ENCODE measurements at regions not wholly inside any gene's neighbourhood (a gene's known extent, or its start where the extent isn't known, plus 50 kb on each side); places are given as distances from the start of the nearest gene placed in this dataset.
A peak's percentile ranks its signal among the peaks of the same experiment; 100 is the strongest.
"Not testable (repeated sequence)": the region's sequence is repeated elsewhere in the genome, so short reads cannot be mapped to it uniquely, and the experiment has no call there.

DNA sequence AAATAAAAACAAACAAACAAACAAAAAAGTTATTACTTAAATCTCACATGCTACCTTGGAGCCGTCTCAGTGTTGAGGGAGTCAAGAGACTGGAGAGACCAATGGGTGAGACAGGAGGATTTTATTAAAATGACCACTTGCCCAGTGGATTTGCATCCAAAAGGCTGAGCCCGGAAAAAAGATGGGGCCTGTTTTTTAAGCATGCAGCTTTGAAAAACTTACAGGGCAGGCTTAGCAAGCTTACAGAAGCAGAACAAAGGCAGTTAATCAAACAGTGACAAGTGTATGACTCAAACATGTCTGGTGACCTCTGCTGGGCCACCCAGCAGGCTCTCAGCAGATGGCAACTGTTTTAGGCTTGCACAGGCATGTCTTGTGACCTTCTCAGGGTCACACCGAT, 82.5 kb downstream of the POTEH start:
- peak; percentile 51 for DNase-seq (ENCODE audit: low read depth)

DNA sequence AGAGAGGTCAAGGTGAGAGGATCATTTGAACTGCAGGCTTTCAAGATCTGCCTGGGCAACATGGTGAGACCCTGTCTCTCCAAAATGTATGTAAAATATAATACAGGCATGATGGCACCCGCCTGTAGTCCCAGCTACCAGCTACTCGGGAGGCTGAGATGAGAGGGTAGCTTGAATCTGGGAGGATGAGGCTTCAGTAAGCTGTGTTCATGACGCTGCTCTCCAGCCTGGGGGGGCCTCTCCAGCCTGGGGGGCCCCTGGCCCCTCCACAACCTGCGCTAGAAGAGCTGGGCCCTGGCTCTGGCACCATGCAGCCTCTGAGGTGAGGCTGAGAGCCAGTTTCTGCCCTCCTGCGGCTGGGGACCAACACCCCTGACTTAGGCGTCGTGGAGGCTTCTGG, 85.3 kb downstream of the POTEH start:
- DNase-seq (ENCODE audit: low read depth): peak; percentile 0

DNA sequence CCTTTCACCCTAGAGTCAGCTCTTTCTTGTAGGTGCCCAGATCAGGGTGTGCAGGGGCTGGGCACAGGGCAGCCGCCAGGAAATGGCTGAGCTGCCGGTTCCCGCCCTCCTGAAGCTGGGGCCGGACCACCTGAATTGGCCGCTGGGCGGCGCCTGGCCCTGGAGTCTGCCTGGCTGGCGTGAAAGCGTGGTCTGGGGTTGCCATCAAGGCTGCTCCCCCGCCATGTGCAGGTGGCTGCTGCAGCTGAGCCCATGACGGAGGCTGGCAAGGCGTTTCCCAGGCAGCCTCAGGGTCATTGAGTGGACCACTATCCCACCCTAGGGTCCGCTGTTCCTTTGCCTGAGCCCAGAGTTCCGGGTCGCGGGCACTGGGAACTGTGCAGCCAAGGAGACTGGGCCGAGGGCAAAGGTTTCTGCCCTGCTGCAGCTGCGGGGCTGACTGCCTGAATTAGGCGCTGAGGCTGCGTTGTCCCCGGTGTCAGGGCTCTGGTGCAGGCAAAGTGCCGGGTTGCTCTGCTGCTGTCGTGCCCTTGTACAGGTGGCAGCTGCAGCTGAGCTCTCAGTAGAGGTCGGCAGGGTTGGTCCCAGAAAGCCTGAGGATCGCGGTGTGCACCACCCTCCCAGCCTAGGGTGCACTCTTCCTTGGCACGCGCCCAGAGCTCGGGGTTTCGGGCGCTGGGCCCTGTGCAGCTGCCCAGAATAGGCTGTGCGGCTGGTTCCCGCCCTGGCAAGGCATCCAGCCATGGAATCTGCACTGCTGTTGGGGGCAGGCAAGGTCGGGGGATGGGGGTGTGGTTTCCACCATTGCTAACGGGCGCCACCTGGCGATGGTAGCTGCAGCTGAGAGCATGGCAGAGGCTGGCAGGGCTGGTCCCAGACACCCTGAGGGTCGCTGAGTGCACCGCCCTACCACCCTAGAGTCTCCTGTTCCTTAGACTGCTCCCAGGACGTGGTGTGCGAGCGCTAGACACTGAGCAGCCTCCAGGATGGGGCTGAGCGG, 86.1 kb downstream of the POTEH start:
- peak; percentile 3 for DNase-seq (ENCODE audit: low read depth)

DNA sequence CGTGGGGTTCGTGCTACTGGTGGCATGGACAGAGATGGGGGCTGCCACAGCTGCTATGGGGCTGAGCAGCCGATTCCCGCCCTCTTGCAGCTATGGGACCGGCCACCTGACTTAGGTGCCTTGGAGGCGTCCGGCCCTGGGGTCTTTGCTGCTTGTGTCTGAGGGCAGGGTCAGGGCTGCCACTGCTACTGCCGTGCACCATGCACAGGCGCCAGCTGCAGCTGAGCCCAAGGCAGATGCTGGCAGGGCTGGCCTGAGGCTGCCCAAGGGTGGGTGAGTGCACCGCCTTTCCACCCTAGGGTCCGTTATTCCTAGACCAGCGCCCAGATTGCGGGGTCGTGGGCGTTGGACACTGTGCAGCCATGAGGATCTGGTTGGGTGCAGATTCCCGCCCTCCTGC, 86.9 kb downstream of the POTEH start:
- not testable (repeated sequence) for DNase-seq (ENCODE audit: low read depth)

DNA sequence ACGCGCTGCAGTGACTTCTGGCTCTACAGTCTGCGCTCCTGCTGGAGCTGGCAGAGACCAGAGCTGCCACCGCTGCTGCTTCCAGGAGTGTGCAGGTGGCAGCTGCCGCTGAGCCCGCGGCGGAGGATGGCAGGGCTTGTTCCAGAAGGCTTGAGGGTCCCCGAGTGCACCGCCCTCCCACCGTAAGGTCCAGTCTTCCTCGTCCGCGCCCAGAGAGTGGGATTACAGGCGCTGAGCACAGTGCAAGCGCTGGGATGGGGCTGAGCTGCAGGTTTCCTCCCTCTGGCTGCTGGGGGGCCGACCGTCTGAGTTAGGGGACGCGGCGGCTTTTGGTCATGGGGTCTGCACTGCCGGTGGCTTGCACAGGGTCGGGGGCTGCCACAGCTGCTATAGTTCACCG, 87.3 kb downstream of the POTEH start:
- DNase-seq (ENCODE audit: low read depth): not testable (repeated sequence)

DNA sequence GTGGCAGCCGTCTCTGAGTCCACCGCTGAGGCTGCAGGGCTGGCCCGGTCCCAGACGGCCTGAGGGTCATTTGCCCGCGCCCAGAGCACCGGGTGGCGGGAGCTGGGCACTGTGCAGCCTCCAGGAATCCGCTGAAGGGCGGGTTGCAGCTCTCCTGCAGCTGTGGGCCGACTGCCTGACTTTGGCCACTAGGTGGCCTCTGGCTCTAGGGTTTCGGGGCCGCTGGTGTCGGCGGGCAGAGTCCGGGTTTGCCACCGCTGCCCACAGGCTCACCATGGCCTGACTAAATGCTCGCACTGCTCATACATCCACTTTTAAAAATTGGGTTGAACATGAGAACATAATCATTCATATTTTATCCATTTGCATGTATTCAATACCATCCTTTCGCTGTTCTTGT, 87.7 kb downstream of the POTEH start:
- DNase-seq (ENCODE audit: low read depth): not testable (repeated sequence)

DNA sequence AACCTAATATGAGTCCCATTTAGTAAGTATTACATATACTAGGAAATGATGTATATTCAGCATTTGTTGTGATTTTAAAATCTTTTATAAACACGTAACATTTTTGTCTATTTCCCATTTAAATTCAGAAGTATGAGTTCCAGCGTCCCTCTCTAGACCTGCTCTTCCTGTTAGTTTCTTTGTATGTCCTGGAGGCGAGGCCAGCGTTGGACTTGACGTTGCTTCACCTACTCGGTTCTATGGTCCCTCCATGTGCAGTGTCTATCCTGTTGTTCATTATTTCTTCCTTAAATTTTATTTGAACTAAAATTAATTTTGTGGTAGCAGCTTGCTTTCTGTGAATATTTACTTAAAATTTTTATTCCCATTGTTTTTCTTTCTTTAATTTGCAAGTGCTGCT, 88.5 kb downstream of the POTEH start:
- not testable (repeated sequence) for DNase-seq (ENCODE audit: low read depth)

DNA sequence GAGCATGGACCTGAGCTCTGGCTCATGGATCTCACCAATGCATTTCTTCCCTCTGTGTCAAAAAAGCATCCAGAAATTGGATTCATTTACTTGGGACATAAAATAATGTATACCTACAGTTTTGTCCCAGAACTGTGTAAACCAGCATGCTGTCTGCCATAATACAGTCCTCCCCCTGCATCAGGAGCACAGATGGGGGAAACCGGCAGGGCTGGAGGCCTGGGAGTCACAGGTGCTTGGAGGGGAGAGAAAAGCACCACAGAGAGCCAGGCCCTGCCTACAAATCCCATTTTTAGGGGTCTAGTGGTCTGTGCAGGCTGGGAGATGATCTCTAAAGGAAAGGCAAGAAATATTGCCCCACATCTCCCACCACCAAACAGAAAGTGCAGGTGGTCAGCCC, 91.8 kb downstream of the POTEH start:
- DNase-seq (ENCODE audit: low read depth): not testable (repeated sequence)

DNA sequence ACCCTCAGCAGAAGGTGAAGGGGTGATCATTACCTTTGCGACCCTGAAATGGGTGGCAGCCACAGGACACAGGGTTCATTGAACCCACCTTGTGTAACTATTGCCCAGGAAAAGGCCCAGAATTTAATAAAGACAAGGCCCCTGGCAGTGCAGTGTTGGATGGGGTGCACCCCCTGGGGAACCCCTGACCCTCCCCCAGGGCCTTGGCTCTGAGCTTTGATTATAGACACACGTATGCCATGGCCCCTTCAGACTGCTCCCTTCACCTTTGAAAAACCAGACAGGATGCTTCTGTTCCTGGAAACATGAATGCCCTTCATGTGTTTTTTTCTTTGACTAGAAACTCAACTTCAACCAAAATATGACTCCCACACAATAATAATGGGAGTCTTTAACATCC, 93.1 kb downstream of the POTEH start:
- DNase-seq (ENCODE audit: low read depth): not testable (repeated sequence)

DNA sequence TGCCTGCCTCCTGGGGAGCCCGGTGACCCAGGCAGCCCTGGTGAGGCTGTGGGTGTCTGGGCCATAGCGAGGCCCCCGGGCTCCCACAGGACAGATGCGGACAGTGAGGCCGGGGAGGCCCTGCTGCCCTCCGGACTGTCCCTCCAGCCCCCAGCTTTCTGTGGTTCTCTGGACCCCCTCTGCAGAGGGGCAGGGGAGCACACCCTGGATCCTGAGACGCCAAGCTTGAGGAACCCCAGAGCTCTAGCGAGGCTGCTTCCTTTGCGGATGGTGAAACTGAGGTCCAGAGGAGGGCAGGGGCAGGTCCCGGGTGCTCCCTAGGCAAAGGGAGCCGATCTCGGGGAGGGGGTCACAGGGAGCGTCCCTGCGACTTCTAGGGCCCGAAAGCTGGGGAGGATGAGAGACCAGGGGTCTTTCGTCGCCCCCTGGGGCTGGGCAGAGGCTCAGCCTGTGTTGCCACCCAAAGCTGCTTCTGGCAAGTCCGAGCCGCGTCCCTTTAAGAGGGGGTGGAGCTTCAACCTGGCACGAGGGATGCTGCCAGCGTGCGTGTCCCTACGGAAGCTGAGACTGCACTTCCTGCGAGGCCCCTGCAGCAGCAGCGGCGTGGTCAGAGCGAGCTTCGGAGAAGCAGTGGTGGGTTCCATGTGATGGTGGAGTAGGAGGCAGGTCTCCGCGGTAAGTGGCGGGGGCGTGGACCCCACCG, 94.7 kb downstream of the POTEH start:
- not testable (repeated sequence) for DNase-seq (ENCODE audit: low read depth)

DNA sequence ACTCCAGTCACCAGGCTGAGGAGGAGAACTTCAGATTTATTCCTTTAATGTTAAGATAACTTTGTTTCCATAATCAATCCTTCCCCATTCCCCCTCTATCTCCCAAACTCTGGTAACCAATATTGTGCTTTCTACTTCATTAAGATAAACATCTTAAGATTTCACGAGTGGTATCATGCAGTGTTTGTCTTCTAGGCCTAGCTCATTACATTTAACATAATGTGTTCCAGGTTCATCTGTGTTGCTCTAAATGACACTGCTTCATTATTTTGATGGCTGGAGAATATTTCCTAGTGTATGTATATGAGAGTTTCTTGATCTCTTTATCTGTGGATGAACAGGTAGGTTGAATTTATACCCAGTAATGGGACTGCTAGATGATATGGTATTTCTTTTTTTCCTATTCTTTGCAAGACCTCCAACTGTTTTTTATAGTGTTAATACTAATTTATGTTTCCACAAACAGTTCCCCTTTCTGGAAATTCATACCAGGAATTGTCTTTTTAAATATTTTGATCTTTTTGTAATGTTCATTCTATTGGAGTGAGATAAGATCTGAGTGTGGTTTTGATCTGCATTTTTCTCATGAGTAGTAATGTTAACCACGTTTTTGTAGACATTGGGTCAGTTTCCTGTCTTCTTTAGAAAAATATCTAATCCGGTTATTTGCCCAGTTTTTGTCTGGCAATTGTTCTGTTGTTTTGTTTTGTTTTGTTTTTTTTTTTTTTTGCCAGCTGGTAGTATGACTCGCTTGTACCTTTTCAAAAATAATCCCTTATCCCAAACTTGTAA, 97.3 kb downstream of the POTEH start:
- DNase-seq (ENCODE audit: low read depth): peak; percentile 1

DNA sequence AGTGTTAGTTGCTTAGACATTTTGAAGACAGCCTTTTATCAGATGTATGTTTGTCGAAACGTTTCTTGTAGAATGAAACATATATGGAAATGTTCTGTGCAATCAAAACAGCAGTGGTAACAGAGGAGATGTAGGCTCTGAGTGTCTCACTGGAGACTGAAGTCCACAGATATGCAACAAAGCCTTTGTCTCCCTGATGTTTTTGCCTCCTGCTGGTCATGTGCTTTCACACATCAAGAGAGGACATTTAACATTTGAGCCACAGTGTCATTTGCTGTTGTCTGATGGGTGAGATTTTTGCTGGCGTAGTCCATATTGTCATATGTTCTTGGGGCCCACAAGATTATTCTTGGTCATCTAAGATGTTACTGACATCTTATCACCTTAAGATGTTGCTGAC, 101.7 kb downstream of the POTEH start:
- not testable (repeated sequence) for DNase-seq (ENCODE audit: low read depth)

DNA sequence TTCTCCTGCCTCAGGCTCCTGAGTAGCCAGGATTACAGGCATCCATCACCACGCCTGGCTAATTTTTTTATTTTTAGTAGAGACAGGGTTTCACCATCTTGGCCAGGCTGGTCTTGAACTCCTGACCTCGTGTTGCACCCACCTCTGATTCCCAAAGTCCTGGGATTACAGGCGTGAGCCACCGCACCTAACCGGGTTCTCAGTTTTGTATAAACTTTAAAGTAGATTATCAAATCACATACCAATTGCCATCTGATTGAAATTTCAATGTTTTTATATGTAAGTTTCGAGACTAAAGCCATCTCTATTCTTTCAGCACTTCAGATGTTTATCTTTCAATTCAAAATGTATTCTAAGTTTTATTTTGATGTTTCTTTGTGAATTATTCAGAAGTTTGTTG, 110.1 kb downstream of the POTEH start:
- not testable (repeated sequence) for DNase-seq (ENCODE audit: low read depth)

DNA sequence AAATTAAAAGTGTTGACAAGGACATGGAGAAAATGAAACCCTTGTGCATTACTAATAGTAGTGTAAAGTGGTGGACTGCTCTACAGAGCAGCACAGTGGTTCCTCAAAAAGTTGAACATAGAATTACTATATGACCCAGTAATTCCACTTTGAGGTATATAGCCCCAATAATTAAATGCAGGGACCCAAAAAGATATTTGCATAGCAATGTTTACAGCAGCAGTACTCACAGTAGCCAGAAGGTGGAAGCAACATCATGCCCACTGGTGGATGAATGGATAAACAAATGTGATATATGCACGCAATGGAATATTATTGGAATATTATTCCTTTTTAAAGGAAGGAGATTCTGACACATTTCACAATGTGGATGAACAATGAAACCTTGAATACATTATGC, 121.3 kb downstream of the POTEH start:
- not testable (repeated sequence) for DNase-seq (ENCODE audit: low read depth)

DNA sequence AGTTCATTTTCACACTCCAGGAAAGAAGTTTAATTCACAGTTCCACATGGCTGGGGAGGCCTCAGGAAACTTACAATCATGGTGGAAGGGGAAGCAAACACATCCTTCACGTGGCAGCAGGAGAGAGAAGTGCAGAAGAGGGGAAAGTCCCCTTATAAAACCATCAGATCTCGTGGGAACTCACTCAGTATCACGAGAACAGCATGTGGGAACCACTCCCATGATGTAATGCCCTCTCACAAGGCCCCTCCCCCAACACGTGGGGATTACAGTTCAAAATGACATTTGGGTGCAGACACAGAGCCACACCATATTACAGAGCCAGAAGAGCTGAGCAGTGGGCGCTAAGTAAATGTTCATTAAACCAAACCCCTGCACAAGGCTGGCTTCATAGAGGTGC, 126.0 kb downstream of the POTEH start:
- not testable (repeated sequence) for DNase-seq (ENCODE audit: low read depth)

DNA sequence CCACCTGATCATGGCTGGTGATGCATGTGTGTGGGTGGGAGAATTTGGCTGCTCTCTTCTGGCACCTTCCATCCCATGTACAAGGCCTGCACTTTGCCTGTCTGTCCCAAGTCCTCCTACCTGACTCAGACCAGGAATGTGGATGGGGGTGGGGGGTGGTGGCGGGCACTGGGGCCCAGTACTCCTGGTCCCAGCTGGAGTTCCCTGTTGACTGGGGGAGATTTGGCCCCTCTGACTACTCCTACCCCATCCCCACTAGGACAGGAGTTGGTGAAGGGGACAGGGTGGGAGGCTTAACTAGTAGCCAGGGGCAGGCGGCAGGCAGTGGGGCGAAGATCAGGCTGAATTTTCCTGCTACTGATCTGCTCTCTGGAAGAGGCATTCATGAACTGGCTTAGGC, 126.6 kb downstream of the POTEH start:
- DNase-seq (ENCODE audit: low read depth): not testable (repeated sequence)

DNA sequence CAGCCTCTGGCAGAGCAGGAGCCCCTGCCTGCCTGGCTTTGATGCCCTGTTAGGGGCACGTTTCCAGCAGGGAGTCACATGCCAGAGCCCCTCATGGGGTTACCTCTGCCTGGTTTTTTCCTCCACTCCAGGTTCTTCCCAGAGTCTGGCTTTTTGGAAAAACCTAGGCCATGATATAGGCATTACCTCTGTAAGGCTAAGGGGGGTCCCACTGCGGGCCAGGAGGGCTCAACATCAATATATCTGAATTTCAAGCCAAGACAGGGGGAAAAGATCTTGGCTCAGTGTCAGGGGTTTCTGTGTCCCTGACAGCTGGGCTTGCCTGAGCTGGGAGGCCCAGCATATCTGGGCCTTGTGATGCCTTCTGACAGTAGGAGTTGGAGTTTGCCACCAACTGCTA, 127.4 kb downstream of the POTEH start:
- DNase-seq (ENCODE audit: low read depth): not testable (repeated sequence)

DNA sequence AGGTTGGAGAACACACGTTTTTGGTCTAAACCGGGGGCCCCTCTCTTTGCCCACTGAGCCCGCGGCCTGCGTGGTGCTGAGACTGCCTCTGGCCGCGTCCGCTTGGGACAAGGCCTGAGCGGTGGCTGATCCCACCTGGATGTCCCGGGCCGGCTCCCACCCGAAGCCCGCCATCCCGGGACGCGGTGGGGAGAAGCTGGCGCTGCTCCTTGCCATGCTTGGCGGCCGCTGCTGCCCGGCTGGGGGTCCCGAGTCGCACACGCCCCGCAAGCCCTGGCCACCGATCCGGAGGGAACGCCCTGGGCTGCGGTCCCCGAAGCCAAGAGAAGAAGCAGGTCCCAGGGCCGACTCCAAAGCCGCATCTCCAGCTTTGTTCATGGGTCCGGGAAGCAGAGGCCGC, 130.1 kb downstream of the POTEH start:
- DNase-seq (ENCODE audit: low read depth): not testable (repeated sequence)

DNA sequence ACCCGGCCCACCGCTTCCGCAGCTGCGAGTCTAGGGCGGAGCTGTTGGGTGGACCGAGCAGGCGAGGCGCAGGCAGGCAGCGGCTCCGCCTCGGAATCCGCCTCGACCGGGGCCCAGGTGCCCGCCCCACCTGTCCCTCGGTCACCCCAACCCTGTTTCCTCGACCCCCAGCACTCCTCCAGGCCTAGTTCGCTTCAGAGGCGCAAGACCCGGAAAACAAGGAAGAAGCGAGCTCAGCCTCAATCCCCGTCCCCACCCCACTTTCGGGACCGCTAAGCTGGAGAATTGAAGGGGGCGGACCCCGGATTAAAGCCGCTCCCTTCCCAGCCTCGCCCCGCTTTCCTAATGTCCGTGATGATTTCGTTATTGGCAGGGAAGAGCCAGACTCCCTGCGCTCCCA, 131.3 kb downstream of the POTEH start:
- not testable (repeated sequence) for DNase-seq (ENCODE audit: low read depth)

DNA sequence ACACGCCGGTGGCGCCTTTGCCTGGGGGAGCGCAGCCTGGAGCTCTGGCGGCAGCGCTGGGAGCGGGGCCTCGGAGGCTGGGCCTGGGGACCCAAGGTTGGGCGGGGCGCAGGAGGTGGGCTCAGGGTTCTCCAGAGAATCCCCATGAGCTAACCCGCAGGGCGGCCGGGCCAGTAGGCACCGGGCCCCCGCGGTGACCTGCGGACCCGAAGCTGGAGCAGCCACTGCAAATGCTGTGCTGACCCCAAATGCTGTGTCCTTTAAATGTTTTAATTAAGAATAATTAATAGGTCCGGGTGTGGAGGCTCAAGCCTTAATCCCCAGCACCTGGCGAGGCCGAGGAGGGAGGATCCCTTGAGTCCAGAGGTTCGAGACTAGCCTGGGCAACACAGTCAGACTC, 132.2 kb downstream of the POTEH start:
- DNase-seq (ENCODE audit: low read depth): not testable (repeated sequence)

DNA sequence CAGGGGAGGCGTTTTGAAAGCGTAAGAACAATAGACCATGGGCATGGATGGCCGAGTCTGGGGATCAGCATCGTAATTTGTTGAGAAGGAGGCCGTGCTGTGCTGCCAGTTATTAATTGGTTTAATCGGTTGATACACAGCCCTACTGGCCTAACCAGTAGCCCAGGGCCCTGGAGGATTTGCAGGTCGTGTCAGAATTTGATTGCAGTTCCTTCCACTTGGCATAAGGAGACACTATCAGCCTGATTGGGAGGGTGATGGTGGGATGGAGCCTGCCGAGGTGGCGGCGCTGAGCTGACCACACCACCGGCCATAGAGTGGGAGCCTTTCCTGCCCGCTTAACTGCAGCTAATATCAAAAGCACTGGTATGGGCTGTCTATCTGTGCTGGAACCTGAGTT, 133.4 kb downstream of the POTEH start:
- DNase-seq (ENCODE audit: low read depth): not testable (repeated sequence)

DNA sequence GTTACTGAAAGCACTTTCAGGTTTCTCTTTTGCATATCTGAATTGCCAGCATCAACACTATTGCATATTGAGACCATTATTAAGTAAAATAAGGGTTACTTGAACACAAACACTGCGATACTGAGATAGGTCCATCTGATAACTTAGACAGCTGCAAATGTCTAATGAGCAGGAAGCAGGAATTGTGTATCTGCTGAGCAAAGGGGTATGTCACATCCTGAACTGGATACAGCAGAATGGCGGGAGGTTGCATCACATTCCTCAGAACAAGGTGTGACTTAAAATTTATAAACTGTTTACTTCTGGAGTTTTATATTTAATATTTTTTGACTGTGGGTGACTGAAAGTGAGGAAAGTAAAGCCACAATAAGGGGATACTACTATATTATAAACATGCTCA, 142.4 kb downstream of the POTEH start:
- not testable (repeated sequence) for DNase-seq (ENCODE audit: low read depth)

Measured in HT1080 (cell line).